Chondrocyte (in vitro differentiated cells): ENCODE measurements at regions not wholly inside any gene's neighbourhood (a gene's known extent, or its start where the extent isn't known, plus 50 kb on each side); places are given as distances from the start of the nearest gene placed in this dataset.

ENCODE experiments used
- DNase-seq: peaks from one replicate; pipeline ENCODE4 v3.0.0; 2021; ENCODE audit warnings: mixed read lengths, low spot score
- H3K27ac Mint-ChIP-seq: one replicate; pipeline ENCODE4 v1.8.0; 2021; ENCODE audit warnings: mild to moderate bottlenecking, moderate library complexity, mixed read lengths; ENCODE audit not compliant: unreplicated experiment
- H3K27me3 Mint-ChIP-seq: 2 replicates; pipeline ENCODE4 v1.8.0; 2021; ENCODE audit warnings: low read depth, mixed read lengths
- H3K36me3 Mint-ChIP-seq: 2 replicates; pipeline ENCODE4 v1.8.0; 2021; ENCODE audit warnings: low read depth, mixed read lengths
- H3K4me1 Mint-ChIP-seq: 2 replicates; pipeline ENCODE4 v1.8.0; 2021; ENCODE audit warnings: low read depth, mild to moderate bottlenecking, mixed read lengths
- H3K4me3 Mint-ChIP-seq: one replicate; pipeline ENCODE4 v1.8.0; 2021; ENCODE audit warnings: mild to moderate bottlenecking, moderate library complexity, mixed read lengths; ENCODE audit not compliant: unreplicated experiment
- H3K9me3 Mint-ChIP-seq: 2 replicates; pipeline ENCODE4 v1.8.0; 2021; ENCODE audit warnings: low read depth, mixed read lengths
- TF ChIP-seq, protein P1 (sequence below): fragments of 200-600 bp; sonication (generic); IDR thresholded peaks from 2 replicates; pipeline ENCODE4 v1.5.0; 2021; ENCODE audit warnings: antibody characterized with exemption, mild to moderate bottlenecking, moderate library complexity

- no peak overlapping the region for H3K27ac Mint-ChIP-seq
- no peak overlapping the region for H3K4me3 Mint-ChIP-seq
- peaks cover 3% of the 10 kb centered on the region for H3K9me3 Mint-ChIP-seq
- DNase-seq = no peak
- TF ChIP-seq, protein P1, sequence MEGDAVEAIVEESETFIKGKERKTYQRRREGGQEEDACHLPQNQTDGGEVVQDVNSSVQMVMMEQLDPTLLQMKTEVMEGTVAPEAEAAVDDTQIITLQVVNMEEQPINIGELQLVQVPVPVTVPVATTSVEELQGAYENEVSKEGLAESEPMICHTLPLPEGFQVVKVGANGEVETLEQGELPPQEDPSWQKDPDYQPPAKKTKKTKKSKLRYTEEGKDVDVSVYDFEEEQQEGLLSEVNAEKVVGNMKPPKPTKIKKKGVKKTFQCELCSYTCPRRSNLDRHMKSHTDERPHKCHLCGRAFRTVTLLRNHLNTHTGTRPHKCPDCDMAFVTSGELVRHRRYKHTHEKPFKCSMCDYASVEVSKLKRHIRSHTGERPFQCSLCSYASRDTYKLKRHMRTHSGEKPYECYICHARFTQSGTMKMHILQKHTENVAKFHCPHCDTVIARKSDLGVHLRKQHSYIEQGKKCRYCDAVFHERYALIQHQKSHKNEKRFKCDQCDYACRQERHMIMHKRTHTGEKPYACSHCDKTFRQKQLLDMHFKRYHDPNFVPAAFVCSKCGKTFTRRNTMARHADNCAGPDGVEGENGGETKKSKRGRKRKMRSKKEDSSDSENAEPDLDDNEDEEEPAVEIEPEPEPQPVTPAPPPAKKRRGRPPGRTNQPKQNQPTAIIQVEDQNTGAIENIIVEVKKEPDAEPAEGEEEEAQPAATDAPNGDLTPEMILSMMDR = no peak
- H3K27me3 Mint-ChIP-seq = peaks cover 25% of the 10 kb centered on the region
- H3K4me1 Mint-ChIP-seq = no peaks in the 10 kb centered on the region
- peaks cover 1% of the 10 kb centered on the region for H3K36me3 Mint-ChIP-seq
Observed at GRCh38 chr7:69256634-69257081, 341.6 kb upstream of the AUTS2 start.

DNA sequence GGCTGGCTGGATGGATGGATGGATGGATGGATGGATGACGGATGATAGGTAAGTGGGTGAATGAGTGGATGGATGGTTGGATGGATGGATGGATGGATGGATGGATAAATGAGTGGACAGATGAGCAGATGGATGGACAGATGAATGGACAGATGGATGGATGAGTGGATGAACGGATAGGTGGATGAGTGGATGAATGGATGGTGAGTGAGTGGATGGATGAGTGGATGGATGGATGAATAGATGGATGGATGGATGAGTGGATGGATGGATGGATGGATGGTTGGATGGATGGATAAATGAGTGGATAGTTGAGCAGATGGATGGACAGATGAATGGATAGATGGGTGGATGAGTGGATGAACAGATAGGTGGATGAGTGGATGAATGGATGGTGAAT lies 340.7 kb upstream of the AUTS2 start:
- TF ChIP-seq, protein P1 = no peak
- Mint-ChIP-seq H3K4me3 (no peak overlapping the region), H3K36me3 (peaks cover 1% of the 10 kb centered on the region), H3K27me3 (peaks cover 25% of the 10 kb centered on the region), H3K4me1 (no peaks in the 10 kb centered on the region), H3K27ac (no peak overlapping the region), H3K9me3 (no peaks in the 10 kb centered on the region)
- no peak for DNase-seq

DNA sequence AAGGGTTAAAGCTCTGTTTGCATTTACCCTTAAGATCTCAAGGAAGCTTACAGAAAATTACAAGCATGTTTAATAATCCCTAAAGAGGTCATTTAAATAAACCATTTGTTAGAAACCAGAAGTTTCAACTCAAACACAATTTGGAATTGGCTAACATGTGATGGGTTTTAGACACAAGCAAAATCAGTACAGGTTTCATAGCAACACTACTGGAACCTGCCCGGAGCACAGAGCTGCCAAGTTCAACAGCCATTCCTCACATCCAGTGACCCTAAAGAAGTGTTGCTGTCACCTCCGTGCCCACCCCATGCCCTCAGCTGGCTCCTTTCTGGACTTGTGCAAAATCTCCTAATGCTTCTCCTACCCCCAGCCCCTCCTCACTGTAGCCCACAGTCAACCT lies 338.8 kb upstream of the AUTS2 start:
- Mint-ChIP-seq H3K36me3 (no peaks in the 10 kb centered on the region), H3K27me3 (peaks cover 23% of the 10 kb centered on the region), H3K4me1 (no peaks in the 10 kb centered on the region), H3K27ac (no peak overlapping the region), H3K9me3 (no peaks in the 10 kb centered on the region), H3K4me3 (no peak overlapping the region)
- no peak for DNase-seq
- TF ChIP-seq, protein P1 = no peak

DNA sequence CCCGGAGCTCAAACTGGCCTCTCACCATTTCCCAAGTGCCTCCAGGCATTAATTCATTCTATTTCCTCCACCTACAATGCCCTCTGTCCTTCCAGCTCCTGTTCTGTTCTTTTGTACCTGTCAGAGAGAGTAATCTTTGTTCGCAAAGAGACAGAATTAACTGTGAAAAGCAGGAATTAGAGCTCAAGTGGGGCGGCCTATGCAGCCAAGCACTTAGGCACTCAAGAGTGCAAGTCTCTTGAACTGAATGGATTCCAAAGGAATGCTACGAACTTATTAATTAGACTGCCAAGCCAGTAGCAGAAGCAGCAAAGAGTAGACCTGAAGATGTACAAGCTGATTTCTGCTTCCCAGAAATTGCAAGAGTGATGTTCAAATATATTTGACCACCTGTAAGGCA lies 338.3 kb upstream of the AUTS2 start:
- Mint-ChIP-seq H3K4me3 (no peak overlapping the region), H3K27me3 (peaks cover 21% of the 10 kb centered on the region), H3K9me3 (no peaks in the 10 kb centered on the region), H3K36me3 (no peaks in the 10 kb centered on the region), H3K4me1 (no peaks in the 10 kb centered on the region), H3K27ac (no peak overlapping the region)
- TF ChIP-seq, protein P1 = no peak
- no peak for DNase-seq

- Mint-ChIP-seq H3K27ac (no peak overlapping the region), H3K27me3 (peaks cover 15% of the 10 kb centered on the region), H3K4me1 (no peaks in the 10 kb centered on the region), H3K36me3 (no peaks in the 10 kb centered on the region), H3K9me3 (no peaks in the 10 kb centered on the region), H3K4me3 (no peak overlapping the region)
- DNase-seq = no peak
- TF ChIP-seq, protein P1 = no peak
Observed at GRCh38 chr7:69263550-69263949, 334.7 kb upstream of the AUTS2 start.
